ENCODE measurements at regions not wholly inside any gene's neighbourhood (a gene's known extent, or its start where the extent isn't known, plus 50 kb on each side); places are given as distances from the start of the nearest gene placed in this dataset.

GRCh38 chr12:66832997-66833396, 154.1 kb upstream of the GRIP1 start:
- TF ChIP-seq, protein P1, sequence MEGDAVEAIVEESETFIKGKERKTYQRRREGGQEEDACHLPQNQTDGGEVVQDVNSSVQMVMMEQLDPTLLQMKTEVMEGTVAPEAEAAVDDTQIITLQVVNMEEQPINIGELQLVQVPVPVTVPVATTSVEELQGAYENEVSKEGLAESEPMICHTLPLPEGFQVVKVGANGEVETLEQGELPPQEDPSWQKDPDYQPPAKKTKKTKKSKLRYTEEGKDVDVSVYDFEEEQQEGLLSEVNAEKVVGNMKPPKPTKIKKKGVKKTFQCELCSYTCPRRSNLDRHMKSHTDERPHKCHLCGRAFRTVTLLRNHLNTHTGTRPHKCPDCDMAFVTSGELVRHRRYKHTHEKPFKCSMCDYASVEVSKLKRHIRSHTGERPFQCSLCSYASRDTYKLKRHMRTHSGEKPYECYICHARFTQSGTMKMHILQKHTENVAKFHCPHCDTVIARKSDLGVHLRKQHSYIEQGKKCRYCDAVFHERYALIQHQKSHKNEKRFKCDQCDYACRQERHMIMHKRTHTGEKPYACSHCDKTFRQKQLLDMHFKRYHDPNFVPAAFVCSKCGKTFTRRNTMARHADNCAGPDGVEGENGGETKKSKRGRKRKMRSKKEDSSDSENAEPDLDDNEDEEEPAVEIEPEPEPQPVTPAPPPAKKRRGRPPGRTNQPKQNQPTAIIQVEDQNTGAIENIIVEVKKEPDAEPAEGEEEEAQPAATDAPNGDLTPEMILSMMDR (IDR thresholded peaks at IDR 0.05) = no peak
- no peak for TF ChIP-seq POLR2A (IDR thresholded peaks at IDR 0.05)

Data from lower leg skin (tissue), 3 donors.